HCT116 (cell line): ENCODE measurements at regions not wholly inside any gene's neighbourhood (a gene's known extent, or its start where the extent isn't known, plus 50 kb on each side); places are given as distances from the start of the nearest gene placed in this dataset.

Experiments
- ATAC-seq: fragments of 200-7000 bp; cut with Tn5 transposase; 2 replicates; pipeline ENCODE4 v1.9.1; 2020; ENCODE audit warnings: mild to moderate bottlenecking, moderate library complexity
- BruUV-seq: library from RNA; stranded (reverse); fragments of 400-500 nt; replicated peaks from 2 replicates; lab custom pipeline; 2021; lab: Mats Ljungman, UMichigan
- CTCF ChIA-PET: fragments of 300-600 bp; sonication (Branson Sonifier 250); formaldehyde crosslinking; loops from one replicate; lab custom pipeline; 2021; ENCODE audit warnings: antibody characterized with exemption; lab: Charles Lee
- POLR2A ChIA-PET: fragments of 300-600, 350-600 bp; sonication (Branson Sonifier 250); formaldehyde crosslinking; loops from one replicate; lab custom pipeline; 2021; ENCODE audit warnings: antibody characterized with exemption; lab: Charles Lee
- RAD21 ChIA-PET, 2 experiments: fragments of 300-600 bp; sonication (Branson Sonifier 250); formaldehyde crosslinking; loops; one replicate each; lab custom pipeline; 2023; ENCODE audit warnings: low total read pairs in 2 of 2; ENCODE audit not compliant: uncharacterized antibody in 2 of 2, unreplicated experiment in 2 of 2, low non-redundant PET in 1 of 2; lab: Charles Lee
- DNase-seq: peaks from one replicate; pipeline ENCODE4 v3.0.0-alpha.2; 2010; ENCODE audit warnings: low read depth, low spot score
- H2AFZ ChIP-seq: fragments of 200-600 bp; shearing (Covaris generic), sonication (generic); 2 replicates; pipeline ENCODE4 v1.6.1; 2017; ENCODE audit warnings: low read depth, mixed run types, mixed read lengths, antibody characterized with exemption, low read length; ENCODE audit not compliant: poor library complexity, severe bottlenecking
- H3K27ac ChIP-seq: 2 replicates; pipeline ENCODE4 v1.5.1; 2012; ENCODE audit warnings: low read depth, low read length
- H3K27me3 ChIP-seq: fragments of 200-600 bp; sonication (generic); 2 replicates; pipeline ENCODE4 v1.6.1; 2016; ENCODE audit warnings: mixed run types, low read length, mixed read lengths; ENCODE audit not compliant: insufficient read depth
- H3K36me3 ChIP-seq, 2 experiments: fragments of 200-500 bp in 1 of 2; fragments of 200-600 bp in 1 of 2; sonication (Bioruptor generic) in 1 of 2; sonication (generic) in 1 of 2; 2 replicates each; pipeline versions ENCODE4 v1.5.1 to v1.6.1; 2014 to 2016; ENCODE audit warnings: low read length in 2 of 2, inconsistent platforms in 1 of 2, mixed read lengths in 1 of 2, mixed run types in 1 of 2; ENCODE audit not compliant: insufficient read depth in 2 of 2, control insufficient read depth in 1 of 2
- H3K4me1 ChIP-seq, 2 experiments: fragments of 200-600 bp in 1 of 2; sonication (generic) in 1 of 2; 2 replicates each; pipeline versions ENCODE4 v1.5.1 to v1.6.1; 2012 to 2017; ENCODE audit warnings: low read length in 2 of 2, inconsistent platforms in 1 of 2, mild to moderate bottlenecking in 1 of 2, mixed read lengths in 1 of 2, mixed run types in 1 of 2, moderate library complexity in 1 of 2; ENCODE audit not compliant: insufficient read depth in 2 of 2, control insufficient read depth in 1 of 2
- H3K4me2 ChIP-seq: fragments of 200-600 bp; sonication (generic); 2 replicates; pipeline ENCODE4 v1.6.1; 2017; ENCODE audit warnings: mixed run types, low read length, mixed read lengths
- H3K4me3 ChIP-seq, 2 experiments: fragments of 200-600 bp in 1 of 2; sonication (generic) in 1 of 2; replicated peaks in 1 of 2; 2 replicates each; pipeline ENCODE4 v1.5.1; 2011 to 2016; ENCODE audit warnings: low read length in 2 of 2, control low read depth in 1 of 2, low read depth in 1 of 2, mild to moderate bottlenecking in 1 of 2, mixed read lengths in 1 of 2, mixed run types in 1 of 2
- H3K79me2 ChIP-seq: fragments of 200-600 bp; sonication (generic); 2 replicates; pipeline ENCODE4 v1.6.1; 2017; ENCODE audit warnings: mild to moderate bottlenecking, mixed run types, low read length, moderate library complexity, mixed read lengths; ENCODE audit not compliant: insufficient read depth
- H3K9ac ChIP-seq: fragments of 200-600 bp; sonication (generic); 2 replicates; pipeline ENCODE4 v1.6.1; 2016; ENCODE audit warnings: low read length, mixed read lengths
- H3K9me2 ChIP-seq: fragments of 200-600 bp; sonication (generic), shearing (Covaris generic); 2 replicates; pipeline ENCODE4 v1.6.1; 2017; ENCODE audit warnings: mixed run types, mild to moderate bottlenecking, moderate library complexity; ENCODE audit not compliant: insufficient read depth
- H3K9me3 ChIP-seq, 2 experiments: fragments of 200-500 bp in 1 of 2; fragments of 200-600 bp in 1 of 2; sonication (Bioruptor generic) in 1 of 2; sonication (generic) in 1 of 2; 2 replicates each; pipeline ENCODE4 v1.6.1; 2014 to 2017; ENCODE audit warnings: low read length in 2 of 2, mixed read lengths in 2 of 2, inconsistent platforms in 1 of 2, low read depth in 1 of 2, mild to moderate bottlenecking in 1 of 2, mixed run types in 1 of 2, moderate library complexity in 1 of 2; ENCODE audit not compliant: control insufficient read depth in 1 of 2, insufficient read depth in 1 of 2
- H4K20me1 ChIP-seq: fragments of 200-600 bp; sonication (generic), shearing (Covaris generic); 2 replicates; pipeline ENCODE4 v1.6.1; 2017; ENCODE audit warnings: mixed run types, mild to moderate bottlenecking, moderate library complexity; ENCODE audit not compliant: insufficient read depth
- EZH2 ChIP-seq: fragments of 200-600 bp; sonication (generic); IDR thresholded peaks from 2 replicates; pipeline ENCODE4 v1.6.1; 2017; ENCODE audit warnings: antibody characterized with exemption, mixed run types
- EZH2phosphoT487 ChIP-seq: fragments of 200-600 bp; IDR thresholded peaks from 2 replicates; pipeline ENCODE4 v1.6.1; 2018; ENCODE audit warnings: antibody characterized with exemption, borderline replicate concordance
- FOSL1 ChIP-seq: IDR thresholded peaks from 2 replicates; pipeline ENCODE4 v1.6.1; 2012; ENCODE audit warnings: low read depth
- JUND ChIP-seq: IDR thresholded peaks from 2 replicates; pipeline ENCODE4 v1.6.1; 2012
- SRF ChIP-seq: IDR thresholded peaks from 2 replicates; pipeline ENCODE4 v1.6.1; 2012; ENCODE audit warnings: low read depth
- intact Hi-C: fragments of 100-400 bp; cut with micrococcal nuclease; formaldehyde crosslinking; loops from 2 replicates; pipeline ENCODE4 v1.10.0; 2022
- TF ChIP-seq, protein P1 (sequence below), 3 experiments: fragments of 200-600 bp in 1 of 3; sonication (generic) in 1 of 3; IDR thresholded peaks in 2 of 3; conservative IDR thresholded peaks in 1 of 3; 2 replicates each; pipeline ENCODE4 v1.5.1; 2012 to 2017; ENCODE audit warnings: low read depth in 2 of 3, low read length in 2 of 3, antibody characterized with exemption in 1 of 3, borderline replicate concordance in 1 of 3, control low read depth in 1 of 3, mild to moderate bottlenecking in 1 of 3, mixed read lengths in 1 of 3, mixed run types in 1 of 3, moderate library complexity in 1 of 3; ENCODE audit not compliant: insufficient read depth in 1 of 3
- TF ChIP-seq, protein P2 (sequence below): IDR thresholded peaks from 2 replicates; pipeline ENCODE4 v1.6.1; 2011; ENCODE audit warnings: mild to moderate bottlenecking, low read length, moderate library complexity; ENCODE audit not compliant: insufficient replicate concordance; ENCODE audit errors: extremely low read depth
- TF ChIP-seq, protein P3 (sequence below): IDR thresholded peaks from 2 replicates; pipeline ENCODE4 v1.6.1; 2012

DNA sequence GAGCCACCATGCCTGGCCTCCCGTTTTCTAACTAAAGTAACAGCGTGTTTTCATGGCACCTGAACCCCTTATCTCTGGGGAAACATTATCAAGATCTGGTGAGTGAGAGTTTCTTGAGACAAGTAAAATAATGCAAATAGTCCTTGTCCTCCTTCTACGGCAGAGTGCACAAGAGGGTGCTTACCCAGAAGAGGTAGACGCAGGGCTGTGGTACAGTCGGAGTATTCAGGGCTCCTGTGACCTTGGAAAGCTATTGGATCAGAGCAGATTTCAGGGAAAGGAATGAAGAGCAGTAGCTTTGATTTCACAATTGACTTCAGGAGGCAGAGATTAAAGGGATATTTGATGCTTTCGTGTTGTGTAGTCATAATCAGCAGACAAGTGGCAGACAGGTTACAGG is 269.1 kb downstream of the ZNF248 start:
- POLR2A ChIA-PET: no interaction called here
- CTCF ChIA-PET: no interaction called here
- Histone ChIP-seq H3K4me3 (no peak overlapping the region), H3K9me2 (no peaks in the 10 kb centered on the region)
- intact Hi-C loops: no loop called here
- no peak for TF ChIP-seq JUND
- TF ChIP-seq EZH2: no peak
- TF ChIP-seq SRF: no peak
- TF ChIP-seq, protein P1, sequence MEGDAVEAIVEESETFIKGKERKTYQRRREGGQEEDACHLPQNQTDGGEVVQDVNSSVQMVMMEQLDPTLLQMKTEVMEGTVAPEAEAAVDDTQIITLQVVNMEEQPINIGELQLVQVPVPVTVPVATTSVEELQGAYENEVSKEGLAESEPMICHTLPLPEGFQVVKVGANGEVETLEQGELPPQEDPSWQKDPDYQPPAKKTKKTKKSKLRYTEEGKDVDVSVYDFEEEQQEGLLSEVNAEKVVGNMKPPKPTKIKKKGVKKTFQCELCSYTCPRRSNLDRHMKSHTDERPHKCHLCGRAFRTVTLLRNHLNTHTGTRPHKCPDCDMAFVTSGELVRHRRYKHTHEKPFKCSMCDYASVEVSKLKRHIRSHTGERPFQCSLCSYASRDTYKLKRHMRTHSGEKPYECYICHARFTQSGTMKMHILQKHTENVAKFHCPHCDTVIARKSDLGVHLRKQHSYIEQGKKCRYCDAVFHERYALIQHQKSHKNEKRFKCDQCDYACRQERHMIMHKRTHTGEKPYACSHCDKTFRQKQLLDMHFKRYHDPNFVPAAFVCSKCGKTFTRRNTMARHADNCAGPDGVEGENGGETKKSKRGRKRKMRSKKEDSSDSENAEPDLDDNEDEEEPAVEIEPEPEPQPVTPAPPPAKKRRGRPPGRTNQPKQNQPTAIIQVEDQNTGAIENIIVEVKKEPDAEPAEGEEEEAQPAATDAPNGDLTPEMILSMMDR (IDR thresholded peaks at IDR 0.05 in 2 of 3, conservative IDR thresholded peaks at IDR 0.05 in 1 of 3; ENCODE audit: borderline replicate concordance in 1 of 3, insufficient read depth in 1 of 3, low read depth in 2 of 3, low read length in 2 of 3): no peak
- no peak for TF ChIP-seq EZH2phosphoT487
- TF ChIP-seq, protein P2, sequence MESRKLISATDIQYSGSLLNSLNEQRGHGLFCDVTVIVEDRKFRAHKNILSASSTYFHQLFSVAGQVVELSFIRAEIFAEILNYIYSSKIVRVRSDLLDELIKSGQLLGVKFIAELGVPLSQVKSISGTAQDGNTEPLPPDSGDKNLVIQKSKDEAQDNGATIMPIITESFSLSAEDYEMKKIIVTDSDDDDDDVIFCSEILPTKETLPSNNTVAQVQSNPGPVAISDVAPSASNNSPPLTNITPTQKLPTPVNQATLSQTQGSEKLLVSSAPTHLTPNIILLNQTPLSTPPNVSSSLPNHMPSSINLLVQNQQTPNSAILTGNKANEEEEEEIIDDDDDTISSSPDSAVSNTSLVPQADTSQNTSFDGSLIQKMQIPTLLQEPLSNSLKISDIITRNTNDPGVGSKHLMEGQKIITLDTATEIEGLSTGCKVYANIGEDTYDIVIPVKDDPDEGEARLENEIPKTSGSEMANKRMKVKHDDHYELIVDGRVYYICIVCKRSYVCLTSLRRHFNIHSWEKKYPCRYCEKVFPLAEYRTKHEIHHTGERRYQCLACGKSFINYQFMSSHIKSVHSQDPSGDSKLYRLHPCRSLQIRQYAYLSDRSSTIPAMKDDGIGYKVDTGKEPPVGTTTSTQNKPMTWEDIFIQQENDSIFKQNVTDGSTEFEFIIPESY: no peak
- TF ChIP-seq, protein P3, sequence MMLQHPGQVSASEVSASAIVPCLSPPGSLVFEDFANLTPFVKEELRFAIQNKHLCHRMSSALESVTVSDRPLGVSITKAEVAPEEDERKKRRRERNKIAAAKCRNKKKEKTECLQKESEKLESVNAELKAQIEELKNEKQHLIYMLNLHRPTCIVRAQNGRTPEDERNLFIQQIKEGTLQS: no peak
- no peak for TF ChIP-seq FOSL1
- TF ChIP-seq, all 23 proteins: peak for 0
- ATAC-seq (no peak), DNase-seq (no peak)
- Histone ChIP-seq H3K9me3 (peaks cover 0 to 6% of the 10 kb centered on the region in 2 experiments; a peak in 2 of 4 replicates), H3K9ac (no peak overlapping the region), H3K79me2 (no peaks in the 10 kb centered on the region), H3K27ac (no peak overlapping the region), H3K4me1 (no peaks in the 10 kb centered on the region), H3K27me3 (no peaks in the 10 kb centered on the region), H3K36me3 (no peaks in the 10 kb centered on the region), H4K20me1 (no peaks in the 10 kb centered on the region), H3K4me2 (no peak overlapping the region), H2AFZ (no peak overlapping the region)
- BruUV-seq: no TSS peak
- RAD21 ChIA-PET: no interaction called here
